ENCODE measurements at regions not wholly inside any gene's neighbourhood (a gene's known extent, or its start where the extent isn't known, plus 50 kb on each side); places are given as distances from the start of the nearest gene placed in this dataset.

GRCh38 chr10:128851281-128851680 lies 615.8 kb upstream of the MGMT start:
- DNase-seq (ENCODE audit: low spot score), result no peak
- TF ChIP-seq CTCF (IDR thresholded peaks at IDR 0.05; ENCODE audit: extremely low read depth, insufficient read depth, missing control alignments), result no peak
- in situ Hi-C loops (cut with MboI; ENCODE audit: low pct_unique_long_range_greater_than_20kb, low sequenced_read_pairs, unreplicated experiment), result no loop called here

GRCh38 chr10:128851726-128852125 lies 615.3 kb upstream of the MGMT start:
- TF ChIP-seq CTCF (IDR thresholded peaks at IDR 0.05; ENCODE audit: extremely low read depth, insufficient read depth, missing control alignments), result no peak

GRCh38 chr10:128852449-128852848 lies 614.6 kb upstream of the MGMT start:
- in situ Hi-C loops (cut with MboI; ENCODE audit: low pct_unique_long_range_greater_than_20kb, low sequenced_read_pairs, unreplicated experiment), result no loop called here
- no peak for TF ChIP-seq CTCF (IDR thresholded peaks at IDR 0.05; ENCODE audit: extremely low read depth, insufficient read depth, missing control alignments)
- DNase-seq (ENCODE audit: low spot score), result no peak

More at GRCh38 chr10:128851726-128852125, 615.3 kb upstream of the MGMT start:
- in situ Hi-C loops (cut with MboI; ENCODE audit: low pct_unique_long_range_greater_than_20kb, low sequenced_read_pairs, unreplicated experiment), result no loop called here
- DNase-seq (ENCODE audit: low spot score), result no peak

- DNase-seq (ENCODE audit: low spot score), result no peak
- TF ChIP-seq CTCF (IDR thresholded peaks at IDR 0.05; ENCODE audit: extremely low read depth, insufficient read depth, missing control alignments), result no peak
- in situ Hi-C loops (cut with MboI; ENCODE audit: low pct_unique_long_range_greater_than_20kb, low sequenced_read_pairs, unreplicated experiment), result no loop called here
Measured at GRCh38 chr10:128852902-128853301, 614.1 kb upstream of the MGMT start.

GRCh38 chr10:128853537-128853936 lies 613.5 kb upstream of the MGMT start:
- in situ Hi-C loops (cut with MboI; ENCODE audit: low pct_unique_long_range_greater_than_20kb, low sequenced_read_pairs, unreplicated experiment), result no loop called here
- TF ChIP-seq CTCF (IDR thresholded peaks at IDR 0.05; ENCODE audit: extremely low read depth, insufficient read depth, missing control alignments), result no peak
- DNase-seq (ENCODE audit: low spot score), result no peak

- in situ Hi-C loops (cut with MboI; ENCODE audit: low pct_unique_long_range_greater_than_20kb, low sequenced_read_pairs, unreplicated experiment), result no loop called here
- DNase-seq (ENCODE audit: low spot score), result no peak
- TF ChIP-seq CTCF (IDR thresholded peaks at IDR 0.05; ENCODE audit: extremely low read depth, insufficient read depth, missing control alignments), result no peak
Measured at GRCh38 chr10:128854204-128854603, 612.8 kb upstream of the MGMT start.

- TF ChIP-seq CTCF (IDR thresholded peaks at IDR 0.05; ENCODE audit: extremely low read depth, insufficient read depth, missing control alignments), result no peak
- DNase-seq (ENCODE audit: low spot score), result no peak
- in situ Hi-C loops (cut with MboI; ENCODE audit: low pct_unique_long_range_greater_than_20kb, low sequenced_read_pairs, unreplicated experiment), result no loop called here
Measured at GRCh38 chr10:128854963-128855362, 612.1 kb upstream of the MGMT start.
